Thymus (tissue), 11 donors: ENCODE measurements at regions not wholly inside any gene's neighbourhood (a gene's known extent, or its start where the extent isn't known, plus 50 kb on each side); places are given as distances from the start of the nearest gene placed in this dataset.

ENCODE experiments used
- DNase-seq, 9 donors: peaks; one replicate each; pipeline ENCODE4 v3.0.0-alpha.2; 2013; ENCODE audit warnings: low spot score in 9 of 9, low read depth in 6 of 9, missing footprints in 1 of 9
- H3K27ac ChIP-seq, 2 donors: one replicate each; pipeline ENCODE4 v1.5.1; 2013; ENCODE audit warnings: control low read depth in 1 of 2, low read depth in 1 of 2, low read length in 1 of 2, mild to moderate bottlenecking in 1 of 2, moderate library complexity in 1 of 2
- H3K27me3 ChIP-seq, 2 donors: one replicate each; pipeline ENCODE4 v1.5.1; 2013; ENCODE audit warnings: low read length in 1 of 2; ENCODE audit not compliant: control insufficient read depth in 2 of 2, insufficient read depth in 1 of 2
- H3K36me3 ChIP-seq, 2 donors: one replicate each; pipeline ENCODE4 v1.5.1; 2013; ENCODE audit warnings: low read length in 1 of 2, mild to moderate bottlenecking in 1 of 2, moderate library complexity in 1 of 2; ENCODE audit not compliant: control insufficient read depth in 2 of 2, insufficient read depth in 2 of 2
- H3K4me1 ChIP-seq, 2 donors: one replicate each; pipeline ENCODE4 v1.5.1; 2013; ENCODE audit warnings: low read length in 2 of 2; ENCODE audit not compliant: control insufficient read depth in 2 of 2, insufficient read depth in 2 of 2
- H3K4me3 ChIP-seq, 2 donors: one replicate each; pipeline ENCODE4 v1.5.1; 2013; ENCODE audit warnings: low read length in 2 of 2, control low read depth in 1 of 2, mild to moderate bottlenecking in 1 of 2
- H3K9me3 ChIP-seq, 2 donors: one replicate each; pipeline ENCODE4 v1.5.1; 2013; ENCODE audit warnings: low read length in 1 of 2, mild to moderate bottlenecking in 1 of 2; ENCODE audit not compliant: control insufficient read depth in 2 of 2, insufficient read depth in 1 of 2
- WGBS: extraction: QIAGEN DNeasy Blood & Tissue Kit; methylation state at CpG from one replicate; pipeline ENCODE4 v1.1.7; 2013; 5-methylcytosine and 5-hydroxymethylcytosine counted together
- donor health status: healthy.

GRCh38 chr1:228869312-228869824 lies 134.1 kb downstream of the RHOU start:
- H3K27me3 ChIP-seq, result no peaks in the 10 kb centered on the region
- WGBS, result 97% methylated on average over 7 of the region's 7 CpGs
- H3K4me1 ChIP-seq, result peaks cover 5 to 41% of the 10 kb centered on the region in 2 donors
- H3K27ac ChIP-seq, result no peak overlapping the region
- H3K36me3 ChIP-seq, result no peaks in the 10 kb centered on the region
- no peak for DNase-seq
- no peaks in the 10 kb centered on the region for H3K9me3 ChIP-seq
- no peak overlapping the region for H3K4me3 ChIP-seq

GRCh38 chr1:228870041-228870713 lies 134.9 kb downstream of the RHOU start:
- Histone ChIP-seq H3K36me3 (no peaks in the 10 kb centered on the region), H3K9me3 (no peaks in the 10 kb centered on the region), H3K27me3 (no peaks in the 10 kb centered on the region), H3K4me3 (no peak overlapping the region), H3K4me1 (peaks cover 2 to 35% of the 10 kb centered on the region in 2 donors), H3K27ac (no peak overlapping the region)
- DNase-seq, result no peak
- 98% methylated on average over 9 of the region's 9 CpGs for WGBS

- Histone ChIP-seq H3K36me3 (no peaks in the 10 kb centered on the region), H3K27me3 (no peaks in the 10 kb centered on the region), H3K9me3 (no peaks in the 10 kb centered on the region), H3K4me1 (peaks cover 2 to 26% of the 10 kb centered on the region in 2 donors), H3K27ac (no peak overlapping the region), H3K4me3 (no peak overlapping the region)
- WGBS, result 95% methylated on average over 8 of the region's 8 CpGs
- DNase-seq, result no peak
Measured at GRCh38 chr1:228871314-228872061, 136.2 kb downstream of the RHOU start.

- Histone ChIP-seq H3K4me3 (no peak overlapping the region), H3K27me3 (no peaks in the 10 kb centered on the region), H3K27ac (no peak overlapping the region), H3K36me3 (no peaks in the 10 kb centered on the region), H3K9me3 (no peaks in the 10 kb centered on the region), H3K4me1 (peaks cover 2 to 20% of the 10 kb centered on the region in 2 donors)
- DNase-seq, result no peak
- 87% methylated on average over 7 of the region's 7 CpGs for WGBS
Measured at GRCh38 chr1:228872080-228872479, 136.8 kb downstream of the RHOU start.

GRCh38 chr1:228873709-228874108 lies 138.4 kb downstream of the RHOU start:
- H3K9me3 ChIP-seq, result no peaks in the 10 kb centered on the region
- peaks cover 0 to 9% of the 10 kb centered on the region in 2 donors for H3K4me1 ChIP-seq
- no peak for DNase-seq
- no peaks in the 10 kb centered on the region for H3K36me3 ChIP-seq
- no peaks in the 10 kb centered on the region for H3K27me3 ChIP-seq
- no peak overlapping the region for H3K27ac ChIP-seq
- WGBS, result 99% methylated on average over 3 of the region's 3 CpGs
- H3K4me3 ChIP-seq, result no peak overlapping the region

- H3K9me3 ChIP-seq, result no peaks in the 10 kb centered on the region
- H3K36me3 ChIP-seq, result no peaks in the 10 kb centered on the region
- H3K4me3 ChIP-seq, result no peak overlapping the region
- H3K4me1 ChIP-seq, result peaks cover 0 to 5% of the 10 kb centered on the region in 2 donors
- WGBS, result over 99% methylated on average over 3 of the region's 3 CpGs
- H3K27me3 ChIP-seq, result no peaks in the 10 kb centered on the region
- no peak overlapping the region for H3K27ac ChIP-seq
- DNase-seq, result no peak
Measured at GRCh38 chr1:228875741-228876140, 140.5 kb downstream of the RHOU start.

GRCh38 chr1:228876187-228876586 lies 140.9 kb downstream of the RHOU start:
- Histone ChIP-seq H3K27me3 (no peaks in the 10 kb centered on the region), H3K36me3 (no peaks in the 10 kb centered on the region), H3K9me3 (no peaks in the 10 kb centered on the region), H3K4me3 (no peak overlapping the region), H3K27ac (no peak overlapping the region), H3K4me1 (peaks cover 0 to 5% of the 10 kb centered on the region in 2 donors)
- no peak for DNase-seq
- 94% methylated on average over 4 of the region's 4 CpGs for WGBS

GRCh38 chr1:228879164-228879563 lies 143.9 kb downstream of the RHOU start:
- no peak for DNase-seq
- Histone ChIP-seq H3K9me3 (peaks cover under 1 to 9% of the 10 kb centered on the region in 2 donors), H3K4me1 (no peaks in the 10 kb centered on the region), H3K4me3 (no peak overlapping the region), H3K27me3 (no peaks in the 10 kb centered on the region), H3K36me3 (no peaks in the 10 kb centered on the region), H3K27ac (no peak overlapping the region)
- WGBS, result 97% methylated on average over 2 of the region's 2 CpGs

- no peaks in the 10 kb centered on the region for H3K4me1 ChIP-seq
- no peaks in the 10 kb centered on the region for H3K36me3 ChIP-seq
- H3K9me3 ChIP-seq, result peaks cover 1 to 15% of the 10 kb centered on the region in 2 donors
- H3K27me3 ChIP-seq, result no peaks in the 10 kb centered on the region
- no peak overlapping the region for H3K27ac ChIP-seq
- DNase-seq, result no peak
- WGBS, result 96% methylated on average over 4 of the region's 4 CpGs
- H3K4me3 ChIP-seq, result no peak overlapping the region
Measured at GRCh38 chr1:228882041-228882770, 146.9 kb downstream of the RHOU start.
